ACHN (cell line): ENCODE measurements at regions not wholly inside any gene's neighbourhood (a gene's known extent, or its start where the extent isn't known, plus 50 kb on each side); places are given as distances from the start of the nearest gene placed in this dataset.

Experiments used
- DNase-seq: peaks from one replicate; pipeline ENCODE4 v3.0.0-alpha.2; 2015
- in situ Hi-C: cut with HindIII; loops from 2 replicates; pipeline ENCODE4 v1.10.0; 2017; ENCODE audit warnings: low sequenced_read_pairs, low pct_ligation_motif_present, low pct_unique_long_range_greater_than_20kb

- DNase-seq, result no peak
- in situ Hi-C loops, result no loop called here
Observed at GRCh38 chr1:224486801-224487583, 52.4 kb upstream of the WDR26 start.

GRCh38 chr1:224488806-224489499, 54.4 kb upstream of the WDR26 start:
- in situ Hi-C loops, result no loop called here
- DNase-seq, result no peak

GRCh38 chr1:224489534-224490365, 55.2 kb upstream of the WDR26 start:
- in situ Hi-C loops, result no loop called here

GRCh38 chr1:224490549-224491537, 56.2 kb upstream of the WDR26 start:
- no peak for DNase-seq
- in situ Hi-C loops, result no loop called here

More at GRCh38 chr1:224489534-224490365, 55.2 kb upstream of the WDR26 start:
- DNase-seq, result no peak

GRCh38 chr1:224492015-224492414, 57.4 kb upstream of the WDR26 start:
- in situ Hi-C loops, result no loop called here
- DNase-seq, result no peak

GRCh38 chr1:224492632-224493031, 58.0 kb upstream of the WDR26 start:
- in situ Hi-C loops, result no loop called here
- no peak for DNase-seq

- no peak for DNase-seq
- in situ Hi-C loops, result no loop called here
Observed at GRCh38 chr1:224493269-224493668, 58.7 kb upstream of the WDR26 start.

GRCh38 chr1:224494343-224494742, 59.7 kb upstream of the WDR26 start:
- no peak for DNase-seq
- in situ Hi-C loops, result no loop called here

- DNase-seq, result no peak
- in situ Hi-C loops, result no loop called here
Observed at GRCh38 chr1:224495866-224496265, 61.3 kb upstream of the WDR26 start.

- DNase-seq, result no peak
- in situ Hi-C loops, result no loop called here
Observed at GRCh38 chr1:224496826-224497225, 62.2 kb upstream of the WDR26 start.

GRCh38 chr1:224497714-224498573, 63.3 kb upstream of the WDR26 start:
- DNase-seq, result peak; percentile 78
- in situ Hi-C loops, result no loop called here

GRCh38 chr1:224498574-224499170, 64.1 kb upstream of the WDR26 start:
- peak; percentile 74 for DNase-seq
- in situ Hi-C loops, result no loop called here

- peak; percentile 8 for DNase-seq
- in situ Hi-C loops, result no loop called here
Observed at GRCh38 chr1:224499204-224499603, 64.6 kb upstream of the WDR26 start.

GRCh38 chr1:224500796-224501195, 66.2 kb upstream of the WDR26 start:
- in situ Hi-C loops, result no loop called here
- no peak for DNase-seq

- in situ Hi-C loops, result no loop called here
- DNase-seq, result no peak
Observed at GRCh38 chr1:224501836-224502235, 67.2 kb upstream of the WDR26 start.

GRCh38 chr1:224502459-224503160, 68.0 kb upstream of the WDR26 start:
- in situ Hi-C loops, result no loop called here
- no peak for DNase-seq
